ENCODE measurements at regions not wholly inside any gene's neighbourhood (a gene's known extent, or its start where the extent isn't known, plus 50 kb on each side); places are given as distances from the start of the nearest gene placed in this dataset.

GRCh38 chr21:15119486-15119885 lies 54.7 kb upstream of the NRIP1 start:
- H3K36me3 Mint-ChIP-seq (ENCODE audit: unreplicated experiment), result no peaks in the 10 kb centered on the region
- TF ChIP-seq CTCF (IDR thresholded peaks at IDR 0.05), result no peak

GRCh38 chr21:15121097-15121654 lies 56.4 kb upstream of the NRIP1 start:
- no peak overlapping the region for H3K4me3 Mint-ChIP-seq (ENCODE audit: unreplicated experiment)
- no peak for DNase-seq (ENCODE audit: extremely low spot score, unreplicated experiment)
- peaks cover 6% of the 10 kb centered on the region for H3K27me3 Mint-ChIP-seq (ENCODE audit: unreplicated experiment)
- no peak for TF ChIP-seq CTCF (IDR thresholded peaks at IDR 0.05)
- H3K4me1 Mint-ChIP-seq (ENCODE audit: unreplicated experiment), result no peaks in the 10 kb centered on the region
- H3K27ac Mint-ChIP-seq (ENCODE audit: unreplicated experiment), result no peak overlapping the region
- H3K36me3 Mint-ChIP-seq (ENCODE audit: unreplicated experiment), result no peaks in the 10 kb centered on the region
- H3K9me3 Mint-ChIP-seq (ENCODE audit: unreplicated experiment), result no peaks in the 10 kb centered on the region

More at GRCh38 chr21:15119486-15119885, 54.7 kb upstream of the NRIP1 start:
- H3K4me3 Mint-ChIP-seq (ENCODE audit: unreplicated experiment), result no peak overlapping the region
- H3K27ac Mint-ChIP-seq (ENCODE audit: unreplicated experiment), result no peak overlapping the region
- H3K9me3 Mint-ChIP-seq (ENCODE audit: unreplicated experiment), result no peaks in the 10 kb centered on the region
- DNase-seq (ENCODE audit: extremely low spot score, unreplicated experiment), result no peak
- no peaks in the 10 kb centered on the region for H3K4me1 Mint-ChIP-seq (ENCODE audit: unreplicated experiment)
- peaks cover 6% of the 10 kb centered on the region for H3K27me3 Mint-ChIP-seq (ENCODE audit: unreplicated experiment)

- H3K4me3 Mint-ChIP-seq (ENCODE audit: unreplicated experiment), result no peak overlapping the region
- DNase-seq (ENCODE audit: extremely low spot score, unreplicated experiment), result no peak
- H3K36me3 Mint-ChIP-seq (ENCODE audit: unreplicated experiment), result no peaks in the 10 kb centered on the region
- TF ChIP-seq CTCF (IDR thresholded peaks at IDR 0.05), result no peak
- H3K4me1 Mint-ChIP-seq (ENCODE audit: unreplicated experiment), result no peaks in the 10 kb centered on the region
- no peaks in the 10 kb centered on the region for H3K9me3 Mint-ChIP-seq (ENCODE audit: unreplicated experiment)
- H3K27me3 Mint-ChIP-seq (ENCODE audit: unreplicated experiment), result peaks cover 6% of the 10 kb centered on the region
- H3K27ac Mint-ChIP-seq (ENCODE audit: unreplicated experiment), result no peak overlapping the region
Observed at GRCh38 chr21:15121655-15122120, 56.9 kb upstream of the NRIP1 start.

GRCh38 chr21:15122241-15122640 lies 57.4 kb upstream of the NRIP1 start:
- TF ChIP-seq CTCF (IDR thresholded peaks at IDR 0.05), result no peak
- Mint-ChIP-seq H3K27ac (ENCODE audit: unreplicated experiment) (no peak overlapping the region), H3K36me3 (ENCODE audit: unreplicated experiment) (no peaks in the 10 kb centered on the region), H3K27me3 (ENCODE audit: unreplicated experiment) (peaks cover 6% of the 10 kb centered on the region), H3K4me3 (ENCODE audit: unreplicated experiment) (no peak overlapping the region), H3K9me3 (ENCODE audit: unreplicated experiment) (no peaks in the 10 kb centered on the region), H3K4me1 (ENCODE audit: unreplicated experiment) (no peaks in the 10 kb centered on the region)
- no peak for DNase-seq (ENCODE audit: extremely low spot score, unreplicated experiment)

GRCh38 chr21:15124731-15125130 lies 59.9 kb upstream of the NRIP1 start:
- no peaks in the 10 kb centered on the region for H3K9me3 Mint-ChIP-seq (ENCODE audit: unreplicated experiment)
- H3K27me3 Mint-ChIP-seq (ENCODE audit: unreplicated experiment), result peaks cover 6% of the 10 kb centered on the region
- no peak overlapping the region for H3K27ac Mint-ChIP-seq (ENCODE audit: unreplicated experiment)
- H3K36me3 Mint-ChIP-seq (ENCODE audit: unreplicated experiment), result no peaks in the 10 kb centered on the region
- TF ChIP-seq CTCF (IDR thresholded peaks at IDR 0.05), result no peak
- no peaks in the 10 kb centered on the region for H3K4me1 Mint-ChIP-seq (ENCODE audit: unreplicated experiment)
- no peak for DNase-seq (ENCODE audit: extremely low spot score, unreplicated experiment)
- H3K4me3 Mint-ChIP-seq (ENCODE audit: unreplicated experiment), result no peak overlapping the region
